Calu3 (cell line): ENCODE measurements at regions not wholly inside any gene's neighbourhood (a gene's known extent, or its start where the extent isn't known, plus 50 kb on each side); places are given as distances from the start of the nearest gene placed in this dataset.

Source experiments
- BruUV-seq: library from RNA; stranded (reverse); fragments of 400-500 nt; replicated peaks from 2 replicates; lab custom pipeline; 2021; lab: Mats Ljungman, UMichigan
- CTCF ChIA-PET: fragments of 300-600 bp; sonication (Branson Sonifier 250); formaldehyde crosslinking; loops from one replicate; lab custom pipeline; 2022; ENCODE audit warnings: antibody characterized with exemption; lab: Charles Lee
- DNase-seq: peaks from one replicate; pipeline ENCODE4 v3.0.0; 2022
- H3K27ac Mint-ChIP-seq: one replicate; pipeline ENCODE4 v1.8.0; 2022; ENCODE audit warnings: mixed read lengths; ENCODE audit not compliant: unreplicated experiment
- H3K27me3 Mint-ChIP-seq: one replicate; pipeline ENCODE4 v1.8.0; 2022; ENCODE audit warnings: mixed read lengths; ENCODE audit not compliant: unreplicated experiment
- H3K36me3 Mint-ChIP-seq: one replicate; pipeline ENCODE4 v1.8.0; 2022; ENCODE audit warnings: mild to moderate bottlenecking, moderate library complexity, mixed read lengths; ENCODE audit not compliant: insufficient read depth, unreplicated experiment
- H3K4me1 Mint-ChIP-seq: one replicate; pipeline ENCODE4 v1.8.0; 2022; ENCODE audit warnings: mild to moderate bottlenecking, low read depth, mixed read lengths; ENCODE audit not compliant: unreplicated experiment
- H3K4me3 Mint-ChIP-seq: one replicate; pipeline ENCODE4 v1.8.0; 2022; ENCODE audit warnings: mild to moderate bottlenecking, low read depth, moderate library complexity, mixed read lengths; ENCODE audit not compliant: unreplicated experiment
- H3K9me3 Mint-ChIP-seq: one replicate; pipeline ENCODE4 v1.8.0; 2022; ENCODE audit warnings: low read depth, mixed read lengths; ENCODE audit not compliant: unreplicated experiment
- intact Hi-C: fragments of 100-400 bp; cut with micrococcal nuclease; formaldehyde crosslinking; loops from one replicate; pipeline ENCODE4 v1.10.0; 2022; ENCODE audit not compliant: unreplicated experiment
- TF ChIP-seq, protein P1 (sequence below): fragments of 200-600 bp; IDR thresholded peaks from one replicate; pipeline ENCODE4 v1.8.0; 2022; ENCODE audit warnings: antibody characterized with exemption; ENCODE audit not compliant: unreplicated experiment

DNA sequence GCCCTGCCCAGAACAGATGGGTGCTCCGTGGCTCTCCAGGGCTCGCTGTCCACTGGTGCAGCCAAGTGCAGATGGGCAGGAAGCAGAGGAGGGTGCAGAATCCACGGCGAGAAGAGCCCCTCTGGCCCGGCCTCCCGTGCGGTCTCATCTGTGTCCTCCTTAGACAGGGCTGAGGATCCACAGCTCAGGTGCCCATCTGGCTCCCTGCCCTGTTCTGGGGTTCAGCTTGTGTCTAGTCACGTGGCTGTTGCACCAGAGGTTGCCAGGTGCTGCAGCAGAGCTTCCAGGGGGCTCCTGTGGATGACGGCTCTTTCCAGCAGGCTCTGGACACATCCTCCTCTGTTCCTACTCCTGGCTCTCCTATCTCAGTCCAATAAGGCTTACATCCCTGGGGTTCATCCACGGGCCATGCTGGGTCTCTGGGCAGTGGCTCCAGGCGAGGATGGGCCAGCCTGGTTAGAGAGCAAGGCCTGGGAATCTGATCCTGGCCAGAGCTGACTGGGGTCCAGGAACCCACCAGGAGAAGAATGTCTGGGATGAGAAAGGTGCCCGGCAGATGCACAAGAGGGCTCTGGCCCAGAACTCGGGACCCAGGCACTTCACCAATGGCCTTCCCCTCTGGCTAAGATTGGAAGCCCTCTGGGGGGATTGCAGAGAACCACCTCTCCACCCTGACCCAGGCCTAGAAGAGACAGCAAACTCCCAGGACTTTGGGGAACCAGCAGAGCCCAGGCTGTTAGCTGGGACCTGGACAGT is 116.3 kb upstream of the ID2 start:
- no TSS peak for BruUV-seq
- CTCF ChIA-PET: interaction anchor here (0.6 to 1.0 kb wide), 2 partner anchors 116 to 949 kb away, joined by 3 to 4 read pairs; no protein-coding TSS in a partner anchor
- H3K27ac Mint-ChIP-seq: no peak overlapping the region
- no peaks in the 10 kb centered on the region for H3K36me3 Mint-ChIP-seq
- intact Hi-C loops: no loop called here
- TF ChIP-seq, protein P1, sequence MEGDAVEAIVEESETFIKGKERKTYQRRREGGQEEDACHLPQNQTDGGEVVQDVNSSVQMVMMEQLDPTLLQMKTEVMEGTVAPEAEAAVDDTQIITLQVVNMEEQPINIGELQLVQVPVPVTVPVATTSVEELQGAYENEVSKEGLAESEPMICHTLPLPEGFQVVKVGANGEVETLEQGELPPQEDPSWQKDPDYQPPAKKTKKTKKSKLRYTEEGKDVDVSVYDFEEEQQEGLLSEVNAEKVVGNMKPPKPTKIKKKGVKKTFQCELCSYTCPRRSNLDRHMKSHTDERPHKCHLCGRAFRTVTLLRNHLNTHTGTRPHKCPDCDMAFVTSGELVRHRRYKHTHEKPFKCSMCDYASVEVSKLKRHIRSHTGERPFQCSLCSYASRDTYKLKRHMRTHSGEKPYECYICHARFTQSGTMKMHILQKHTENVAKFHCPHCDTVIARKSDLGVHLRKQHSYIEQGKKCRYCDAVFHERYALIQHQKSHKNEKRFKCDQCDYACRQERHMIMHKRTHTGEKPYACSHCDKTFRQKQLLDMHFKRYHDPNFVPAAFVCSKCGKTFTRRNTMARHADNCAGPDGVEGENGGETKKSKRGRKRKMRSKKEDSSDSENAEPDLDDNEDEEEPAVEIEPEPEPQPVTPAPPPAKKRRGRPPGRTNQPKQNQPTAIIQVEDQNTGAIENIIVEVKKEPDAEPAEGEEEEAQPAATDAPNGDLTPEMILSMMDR: no peak
- no peak for DNase-seq
- no peaks in the 10 kb centered on the region for H3K4me1 Mint-ChIP-seq
- H3K4me3 Mint-ChIP-seq: no peak overlapping the region
- no peaks in the 10 kb centered on the region for H3K27me3 Mint-ChIP-seq
- H3K9me3 Mint-ChIP-seq: peaks cover 7% of the 10 kb centered on the region

DNA sequence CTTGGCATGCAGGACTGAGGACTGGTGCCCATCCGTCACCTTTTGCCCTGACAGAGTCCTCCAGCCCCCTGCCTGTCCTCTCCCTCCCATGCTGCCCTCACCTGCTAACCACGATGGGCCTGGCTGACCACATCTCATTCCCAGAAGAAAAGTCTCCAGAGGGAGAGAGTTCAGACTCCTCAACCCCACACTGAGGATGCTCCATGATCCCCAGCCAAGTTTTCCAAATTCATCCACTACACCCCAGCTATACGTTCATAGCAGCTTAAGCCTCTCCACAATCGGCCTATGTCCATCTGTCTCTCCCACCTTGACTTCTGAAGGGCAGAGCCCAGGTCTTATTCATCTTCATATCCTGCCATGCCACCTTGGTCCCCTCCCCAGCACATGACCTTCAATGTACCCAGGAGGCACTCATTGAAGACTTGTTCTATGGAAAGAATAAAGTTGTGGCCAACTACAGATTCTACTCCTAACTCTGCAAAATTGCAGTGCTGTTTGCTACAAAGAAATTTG is 115.6 kb upstream of the ID2 start:
- DNase-seq: no peak
- no peaks in the 10 kb centered on the region for H3K27me3 Mint-ChIP-seq
- H3K4me1 Mint-ChIP-seq: no peaks in the 10 kb centered on the region
- H3K4me3 Mint-ChIP-seq: no peak overlapping the region
- peaks cover 7% of the 10 kb centered on the region for H3K9me3 Mint-ChIP-seq
- TF ChIP-seq, protein P1: no peak
- no TSS peak for BruUV-seq
- CTCF ChIA-PET: no interaction called here
- intact Hi-C loops: no loop called here
- H3K27ac Mint-ChIP-seq: no peak overlapping the region
- H3K36me3 Mint-ChIP-seq: no peaks in the 10 kb centered on the region

DNA sequence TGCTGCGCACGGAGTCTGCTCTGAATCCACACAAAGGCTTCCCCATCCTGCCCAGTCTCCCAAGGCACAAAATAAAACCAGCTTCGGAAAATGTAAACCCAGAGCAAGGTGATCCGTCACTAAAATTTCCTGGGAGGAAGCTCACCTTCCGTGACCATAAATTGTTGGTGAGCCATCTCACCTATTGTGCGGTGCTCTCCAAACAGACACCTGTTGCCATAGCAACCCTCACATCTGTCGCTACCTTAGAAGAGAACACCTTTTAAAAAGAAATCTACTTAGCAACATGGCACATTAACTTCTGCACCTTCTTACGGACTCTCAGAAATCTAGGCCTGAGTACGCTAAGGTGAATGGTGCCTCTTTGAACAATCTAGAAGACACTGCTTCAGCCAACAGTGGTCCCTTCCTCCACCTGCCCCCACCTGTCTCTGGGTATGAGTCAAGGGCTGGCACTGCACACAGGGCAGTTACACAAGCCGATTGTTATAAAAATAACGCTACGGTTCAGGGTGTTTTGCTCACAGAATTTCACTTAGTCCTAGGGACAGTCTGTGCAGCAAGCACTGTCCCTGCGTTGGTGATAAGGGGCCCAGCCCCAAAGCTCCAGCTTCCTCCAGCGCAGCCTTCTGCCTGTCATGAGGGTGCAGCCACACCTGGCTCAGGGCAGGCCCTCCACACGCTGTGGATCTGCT is 114.9 kb upstream of the ID2 start:
- CTCF ChIA-PET: no interaction called here
- no peak overlapping the region for H3K27ac Mint-ChIP-seq

DNA sequence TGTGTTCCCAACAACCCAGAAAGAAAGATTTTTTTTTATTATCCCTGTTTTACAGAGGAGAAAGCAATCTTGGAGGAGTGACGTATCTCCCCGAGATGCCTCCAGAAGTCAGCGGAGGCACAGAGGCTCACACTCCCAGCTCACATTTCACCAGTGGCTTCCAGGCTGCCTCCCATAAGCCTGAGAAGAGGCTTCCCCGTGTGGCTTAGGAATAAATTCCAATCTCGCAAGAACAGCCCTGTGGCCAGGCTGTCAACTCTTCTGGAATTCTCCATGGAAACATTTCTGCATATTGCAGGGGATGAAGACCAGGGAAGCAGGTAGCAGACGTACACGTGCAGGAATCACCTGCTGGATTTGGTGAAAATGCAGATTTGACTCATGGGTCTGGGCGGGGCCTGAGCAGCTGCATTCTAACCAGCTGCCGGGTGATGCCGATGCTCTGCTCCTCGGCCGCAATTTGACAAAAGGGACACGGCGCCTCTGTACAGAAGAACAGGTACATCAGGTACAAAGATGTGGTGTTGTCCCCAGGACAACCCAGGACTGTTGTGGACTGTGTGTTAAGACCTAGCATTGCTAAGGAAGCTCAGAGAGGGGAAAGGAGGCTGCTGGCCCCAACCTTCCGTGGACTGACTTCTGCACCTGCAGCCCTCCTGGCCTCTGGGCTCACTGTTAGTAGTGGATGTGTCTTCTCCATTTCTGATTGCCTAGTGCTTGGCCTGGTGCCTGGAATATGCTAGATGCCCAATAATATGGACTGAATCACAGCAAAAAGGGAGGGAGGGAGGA is 114.2 kb upstream of the ID2 start:
- intact Hi-C loops: no loop called here
- Mint-ChIP-seq H3K36me3 (no peaks in the 10 kb centered on the region), H3K27me3 (no peaks in the 10 kb centered on the region), H3K27ac (no peak overlapping the region), H3K4me3 (no peak overlapping the region), H3K4me1 (no peaks in the 10 kb centered on the region), H3K9me3 (no peaks in the 10 kb centered on the region)
- CTCF ChIA-PET: interaction anchor here (0.5 kb wide), 1 partner anchor 758 kb away, joined by 3 read pairs; no protein-coding TSS in a partner anchor
- DNase-seq: no peak
- BruUV-seq: no TSS peak
- TF ChIP-seq, protein P1: no peak

More for the DNA sequence above, 114.9 kb upstream of the ID2 start:
- Mint-ChIP-seq H3K4me1 (no peaks in the 10 kb centered on the region), H3K27me3 (no peaks in the 10 kb centered on the region), H3K9me3 (peaks cover 6% of the 10 kb centered on the region), H3K36me3 (no peaks in the 10 kb centered on the region), H3K4me3 (no peak overlapping the region)
- TF ChIP-seq, protein P1: no peak
- no peak for DNase-seq
- BruUV-seq: no TSS peak
- intact Hi-C loops: no loop called here
